Stomach (tissue), 8 donors: ENCODE measurements at regions not wholly inside any gene's neighbourhood (a gene's known extent, or its start where the extent isn't known, plus 50 kb on each side); places are given as distances from the start of the nearest gene placed in this dataset.

Source experiments
- DNase-seq, 2 donors: peaks; one replicate each; pipeline versions ENCODE4 v3.0.0 to v3.0.0-alpha.2; 2013 to 2019
- H3K27ac ChIP-seq, 5 donors: fragments of 200-600 bp in 4 of 5; sonication (generic) in 4 of 5; one replicate each; pipeline ENCODE4 v1.5.1; 2013 to 2019; ENCODE audit warnings: mild to moderate bottlenecking in 1 of 5, moderate library complexity in 1 of 5
- H3K27me3 ChIP-seq, 3 donors: fragments of 200-600 bp; sonication (generic); one replicate each; pipeline ENCODE4 v1.5.1; 2017 to 2019; ENCODE audit warnings: mixed run types in 1 of 3
- H3K36me3 ChIP-seq, 4 donors: fragments of 200-600 bp; sonication (generic); 1 replicate in 3 of 4; 2 replicates in 1 of 4; pipeline ENCODE4 v1.5.1; 2016 to 2019
- H3K4me1 ChIP-seq, 4 donors: fragments of 200-600 bp; sonication (generic); one replicate each; pipeline ENCODE4 v1.5.1; 2016 to 2019
- H3K4me3 ChIP-seq, 4 donors: fragments of 200-600 bp; sonication (generic) in 3 of 4; one replicate each; pipeline ENCODE4 v1.5.1; 2016 to 2019; ENCODE audit warnings: mild to moderate bottlenecking in 1 of 4
- H3K9me3 ChIP-seq, 4 donors: fragments of 200-600 bp; sonication (generic); one replicate each; pipeline ENCODE4 v1.5.1; 2016 to 2019
- EP300 ChIP-seq: sonication (generic); formaldehyde crosslinking; IDR thresholded peaks from one replicate; pipeline ENCODE4 v1.6.1; 2017; ENCODE audit warnings: antibody characterized with exemption
- POLR2A ChIP-seq, 4 donors: fragments of 450-650 bp; IDR thresholded peaks; one replicate each; pipeline ENCODE4 v1.6.1; 2016; ENCODE audit warnings: antibody characterized with exemption in 4 of 4, control low read depth in 2 of 4, mild to moderate bottlenecking in 1 of 4, moderate library complexity in 1 of 4
- POLR2AphosphoS5 ChIP-seq, 3 donors: sonication (generic); formaldehyde crosslinking; IDR thresholded peaks; one replicate each; pipeline ENCODE4 v1.6.1; 2016; ENCODE audit warnings: antibody characterized with exemption in 3 of 3
- WGBS, 5 donors: extraction: QIAGEN DNeasy Blood & Tissue Kit in 3 of 5; methylation state at CpG; one replicate each; pipeline versions ENCODE4 v1.1.5 to v1.1.7; 2013 to 2018; 5-methylcytosine and 5-hydroxymethylcytosine counted together
- intact Hi-C: fragments of 100-400 bp; cut with DNase I; formaldehyde crosslinking; loops from one replicate; pipeline ENCODE4 v1.15.1; 2023; ENCODE audit warnings: low total_unique reads
- TF ChIP-seq, protein P1 (sequence below), 7 experiments: fragments of 450-650 bp in 4 of 7; fragments of 200-600 bp in 3 of 7; sonication (generic) in 3 of 7; IDR thresholded peaks; one replicate each; pipeline ENCODE4 v1.5.1; 2016 to 2019; ENCODE audit warnings: antibody characterized with exemption in 7 of 7, control low read depth in 2 of 7, mild to moderate bottlenecking in 1 of 7
- donor health status: healthy with polysubstance abuse.
- donor health status: Bipolar disorder and iron deficiency.
- donor health status: healthy.

DNA sequence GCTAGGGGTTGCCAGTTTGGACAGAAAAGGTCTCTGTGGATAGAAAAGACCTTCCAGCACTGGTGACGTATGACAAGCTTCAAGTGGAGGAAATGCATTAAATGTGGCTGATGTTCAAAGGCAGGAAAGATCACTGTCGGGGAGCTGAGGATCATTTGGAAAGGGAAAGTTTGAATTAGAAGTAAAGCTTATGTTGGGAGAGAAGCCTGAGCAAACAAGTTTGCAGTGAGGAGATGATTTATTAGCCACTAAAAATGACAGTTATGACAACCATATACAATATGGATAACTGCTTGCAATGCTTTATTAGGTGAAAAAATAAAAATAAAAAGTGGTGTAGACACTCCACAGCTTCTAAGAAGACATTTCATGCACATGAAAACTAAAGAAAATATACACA, 135.3 kb upstream of the HS3ST1 start:
- no peaks in the 10 kb centered on the region for H3K4me1 ChIP-seq
- DNase-seq, result peak in 1 of 2 donors; percentile 13
- TF ChIP-seq POLR2A (IDR thresholded peaks at IDR 0.05), result no peak
- TF ChIP-seq POLR2AphosphoS5 (IDR thresholded peaks at IDR 0.05), result no peak
- no peak for TF ChIP-seq EP300
- TF ChIP-seq, protein P1, sequence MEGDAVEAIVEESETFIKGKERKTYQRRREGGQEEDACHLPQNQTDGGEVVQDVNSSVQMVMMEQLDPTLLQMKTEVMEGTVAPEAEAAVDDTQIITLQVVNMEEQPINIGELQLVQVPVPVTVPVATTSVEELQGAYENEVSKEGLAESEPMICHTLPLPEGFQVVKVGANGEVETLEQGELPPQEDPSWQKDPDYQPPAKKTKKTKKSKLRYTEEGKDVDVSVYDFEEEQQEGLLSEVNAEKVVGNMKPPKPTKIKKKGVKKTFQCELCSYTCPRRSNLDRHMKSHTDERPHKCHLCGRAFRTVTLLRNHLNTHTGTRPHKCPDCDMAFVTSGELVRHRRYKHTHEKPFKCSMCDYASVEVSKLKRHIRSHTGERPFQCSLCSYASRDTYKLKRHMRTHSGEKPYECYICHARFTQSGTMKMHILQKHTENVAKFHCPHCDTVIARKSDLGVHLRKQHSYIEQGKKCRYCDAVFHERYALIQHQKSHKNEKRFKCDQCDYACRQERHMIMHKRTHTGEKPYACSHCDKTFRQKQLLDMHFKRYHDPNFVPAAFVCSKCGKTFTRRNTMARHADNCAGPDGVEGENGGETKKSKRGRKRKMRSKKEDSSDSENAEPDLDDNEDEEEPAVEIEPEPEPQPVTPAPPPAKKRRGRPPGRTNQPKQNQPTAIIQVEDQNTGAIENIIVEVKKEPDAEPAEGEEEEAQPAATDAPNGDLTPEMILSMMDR (IDR thresholded peaks at IDR 0.05), result no peak
- H3K27ac ChIP-seq, result no peak overlapping the region
- WGBS, 5 donors, result 59 to 74% (median 65%) methylated on average over 2 of the region's 2 CpGs
- no peaks in the 10 kb centered on the region for H3K36me3 ChIP-seq
- H3K4me3 ChIP-seq, result no peak overlapping the region
- H3K9me3 ChIP-seq, result no peaks in the 10 kb centered on the region
- intact Hi-C loops, result no loop called here
- H3K27me3 ChIP-seq, result no peaks in the 10 kb centered on the region

DNA sequence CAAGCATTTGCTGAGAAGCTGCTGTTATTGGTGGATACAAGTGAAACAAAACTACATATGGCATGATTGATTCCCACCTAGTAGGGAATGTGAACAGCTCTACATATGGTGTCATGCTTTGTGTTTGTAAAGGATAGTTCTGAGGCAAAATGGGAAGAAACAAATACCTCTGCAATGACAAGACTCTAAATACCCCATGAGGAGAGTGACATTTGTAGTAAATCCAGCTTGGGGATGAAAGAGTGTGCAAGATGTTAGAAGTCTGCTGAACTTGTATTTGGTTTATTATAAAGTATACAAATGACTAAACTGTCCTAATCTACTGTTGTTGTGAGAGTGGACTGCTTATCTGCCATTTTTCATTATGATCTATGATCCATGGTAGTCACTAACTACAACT, 120.8 kb upstream of the HS3ST1 start:
- intact Hi-C loops, result no loop called here
- DNase-seq, result no peak
- H3K4me3 ChIP-seq, result no peak overlapping the region
- no peaks in the 10 kb centered on the region for H3K36me3 ChIP-seq
- H3K4me1 ChIP-seq, result peaks cover 0 to 5% (median 0%) of the 10 kb centered on the region in 4 donors
- H3K9me3 ChIP-seq, result no peaks in the 10 kb centered on the region
- H3K27ac ChIP-seq, result peak overlapping the region in 1 of 5 donors; percentile 43
- no peaks in the 10 kb centered on the region for H3K27me3 ChIP-seq
- TF ChIP-seq POLR2AphosphoS5 (IDR thresholded peaks at IDR 0.05) (no peak), EP300 (no peak), POLR2A (IDR thresholded peaks at IDR 0.05) (no peak)
- TF ChIP-seq, protein P1 (IDR thresholded peaks at IDR 0.05), result no peak

DNA sequence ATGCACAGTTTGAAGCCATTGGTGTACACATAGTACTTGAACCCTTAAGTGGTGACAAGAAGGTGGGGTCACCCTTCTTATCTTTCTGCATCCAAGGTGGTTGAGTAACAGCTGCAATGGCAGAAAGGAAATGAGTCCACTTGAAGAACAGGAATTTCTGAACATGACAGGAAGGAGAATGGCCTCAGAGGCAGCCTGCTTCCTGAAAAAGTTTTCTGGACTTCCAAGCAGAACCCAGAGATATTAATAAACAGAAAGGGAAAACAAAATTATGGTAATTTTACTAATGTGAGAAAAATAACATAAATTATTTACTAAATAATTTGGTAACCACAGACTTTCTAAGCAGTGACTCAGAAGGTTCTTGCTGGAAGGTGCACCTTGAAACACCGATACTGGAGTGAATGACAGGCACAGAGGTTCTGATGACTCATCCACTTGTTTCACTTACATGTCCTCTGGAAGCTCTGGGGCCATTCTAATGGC, 119.9 kb upstream of the HS3ST1 start:
- Histone ChIP-seq H3K27me3 (no peaks in the 10 kb centered on the region), H3K9me3 (no peaks in the 10 kb centered on the region), H3K4me1 (peaks cover 0 to 10% (median 0%) of the 10 kb centered on the region in 4 donors), H3K27ac (peak overlapping the region in 3 of 5 donors; percentile 6 to 43 (median 25)), H3K36me3 (no peaks in the 10 kb centered on the region), H3K4me3 (no peak overlapping the region)
- WGBS, 5 donors, result 32 to 51% (median 39%) methylated on average over 1 of the region's 1 CpG
- no peak for TF ChIP-seq POLR2A (IDR thresholded peaks at IDR 0.05)
- DNase-seq, result peak in 1 of 2 donors; percentile 57
- intact Hi-C loops, result no loop called here

DNA sequence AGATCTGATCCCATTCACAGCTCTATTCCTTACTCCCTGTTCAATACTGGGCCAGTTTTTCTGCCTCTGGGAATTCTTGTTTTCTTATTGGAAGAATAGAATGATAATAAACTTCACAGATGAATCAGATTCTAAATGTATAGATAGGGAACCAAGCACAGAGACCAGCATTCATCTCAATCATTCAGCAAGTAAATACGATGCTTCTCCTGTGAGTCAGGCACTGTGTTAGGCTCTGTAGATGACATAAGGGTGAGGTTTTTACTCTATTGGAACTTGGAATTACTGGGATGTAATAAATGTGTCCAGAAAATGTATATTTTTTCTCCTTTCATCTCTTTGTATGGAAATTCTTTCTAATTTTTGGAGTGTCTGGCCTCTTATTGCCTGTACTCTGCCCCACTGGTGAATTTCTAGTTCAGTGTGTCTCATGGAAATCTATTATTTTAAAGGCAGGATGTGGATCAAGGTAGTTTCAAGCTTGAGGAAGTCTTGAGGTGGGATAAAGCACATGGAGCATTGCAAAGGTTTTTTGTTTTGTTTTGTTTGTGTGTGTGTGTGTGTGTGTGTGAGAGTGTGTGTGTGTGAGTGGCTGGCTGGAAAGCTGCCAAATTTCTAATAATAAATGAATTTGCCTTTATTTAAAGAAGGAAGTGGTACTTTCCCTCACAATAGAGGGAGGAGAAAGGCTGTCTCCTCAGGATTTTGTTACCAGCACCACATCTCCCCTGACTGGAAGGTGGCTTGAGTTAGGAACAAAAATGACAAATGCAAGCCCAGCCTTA, 117.9 kb upstream of the HS3ST1 start:
- Histone ChIP-seq H3K36me3 (no peaks in the 10 kb centered on the region), H3K9me3 (no peaks in the 10 kb centered on the region), H3K4me3 (no peak overlapping the region), H3K27ac (no peak overlapping the region), H3K4me1 (peaks cover 0 to 23% (median 0%) of the 10 kb centered on the region in 4 donors), H3K27me3 (no peaks in the 10 kb centered on the region)
- WGBS, 5 donors, result 88 to 96% (median 94%) methylated on average over 1 of the region's 1 CpG
- TF ChIP-seq POLR2AphosphoS5 (IDR thresholded peaks at IDR 0.05) (no peak), EP300 (no peak), POLR2A (IDR thresholded peaks at IDR 0.05) (no peak)
- TF ChIP-seq, protein P1 (IDR thresholded peaks at IDR 0.05), result no peak
- no peak for DNase-seq
- intact Hi-C loops, result no loop called here

DNA sequence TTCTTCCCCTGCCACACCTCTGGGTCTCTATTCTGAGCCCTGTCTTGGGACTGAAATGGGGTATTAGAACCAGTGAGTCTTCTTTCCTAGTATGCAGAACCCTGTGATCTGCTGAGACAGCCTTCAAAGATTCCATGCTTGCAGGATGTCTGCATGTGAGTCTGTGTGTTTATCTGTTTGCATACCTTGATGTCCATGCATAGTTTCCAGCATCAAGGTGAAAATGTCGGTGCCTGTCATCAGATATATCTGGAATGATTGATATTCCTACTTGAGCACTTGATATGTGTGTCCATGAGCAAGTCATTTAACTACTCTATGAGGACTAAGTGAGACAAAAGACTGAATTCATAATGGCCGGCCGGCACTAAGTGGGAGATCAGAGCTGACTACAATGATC, 117.0 kb upstream of the HS3ST1 start:
- no peaks in the 10 kb centered on the region for H3K9me3 ChIP-seq
- H3K36me3 ChIP-seq, result no peaks in the 10 kb centered on the region
- peaks cover 0 to 23% (median 0%) of the 10 kb centered on the region in 4 donors for H3K4me1 ChIP-seq
- no peak for DNase-seq
- no peak overlapping the region for H3K4me3 ChIP-seq
- no peak overlapping the region for H3K27ac ChIP-seq
- TF ChIP-seq POLR2A (IDR thresholded peaks at IDR 0.05) (no peak), EP300 (no peak), POLR2AphosphoS5 (IDR thresholded peaks at IDR 0.05) (no peak)
- TF ChIP-seq, protein P1 (IDR thresholded peaks at IDR 0.05), result no peak
- 81 to 95% (median 85%) methylated on average over 3 of the region's 3 CpGs for WGBS, 5 donors
- no peaks in the 10 kb centered on the region for H3K27me3 ChIP-seq
- intact Hi-C loops, result no loop called here
